ENCODE measurements at regions not wholly inside any gene's neighbourhood (a gene's known extent, or its start where the extent isn't known, plus 50 kb on each side); places are given as distances from the start of the nearest gene placed in this dataset.

GRCh38 chr12:91935296-91935695 is 210.3 kb downstream of the BTG1 start:
- H3K27me3 Mint-ChIP-seq (ENCODE audit: low read depth) = no peaks in the 10 kb centered on the region
- no peaks in the 10 kb centered on the region for H3K36me3 Mint-ChIP-seq (ENCODE audit: low read depth)
- no peak for DNase-seq (ENCODE audit: low spot score)
- no peak overlapping the region for H3K4me3 Mint-ChIP-seq (ENCODE audit: unreplicated experiment)
- H3K4me1 Mint-ChIP-seq (ENCODE audit: low read depth) = peaks cover 3% of the 10 kb centered on the region
- H3K9me3 Mint-ChIP-seq (ENCODE audit: low read depth) = no peaks in the 10 kb centered on the region
- no peak overlapping the region for H3K27ac Mint-ChIP-seq (ENCODE audit: unreplicated experiment)
- no peak for TF ChIP-seq CTCF (IDR thresholded peaks at IDR 0.05)

- TF ChIP-seq CTCF (IDR thresholded peaks at IDR 0.05) = no peak
- H3K9me3 Mint-ChIP-seq (ENCODE audit: low read depth) = no peaks in the 10 kb centered on the region
- H3K27me3 Mint-ChIP-seq (ENCODE audit: low read depth) = no peaks in the 10 kb centered on the region
- no peak overlapping the region for H3K4me3 Mint-ChIP-seq (ENCODE audit: unreplicated experiment)
- no peak for DNase-seq (ENCODE audit: low spot score)
- no peaks in the 10 kb centered on the region for H3K36me3 Mint-ChIP-seq (ENCODE audit: low read depth)
- no peak overlapping the region for H3K27ac Mint-ChIP-seq (ENCODE audit: unreplicated experiment)
- H3K4me1 Mint-ChIP-seq (ENCODE audit: low read depth) = peaks cover 9% of the 10 kb centered on the region
Observed at GRCh38 chr12:91931111-91931510, 214.5 kb downstream of the BTG1 start.

GRCh38 chr12:91928501-91928900 is 217.1 kb downstream of the BTG1 start:
- TF ChIP-seq CTCF (IDR thresholded peaks at IDR 0.05) = no peak
- DNase-seq (ENCODE audit: low spot score) = no peak
- peaks cover 9% of the 10 kb centered on the region for H3K4me1 Mint-ChIP-seq (ENCODE audit: low read depth)
- no peaks in the 10 kb centered on the region for H3K9me3 Mint-ChIP-seq (ENCODE audit: low read depth)
- H3K27me3 Mint-ChIP-seq (ENCODE audit: low read depth) = no peaks in the 10 kb centered on the region
- no peak overlapping the region for H3K27ac Mint-ChIP-seq (ENCODE audit: unreplicated experiment)
- no peaks in the 10 kb centered on the region for H3K36me3 Mint-ChIP-seq (ENCODE audit: low read depth)
- H3K4me3 Mint-ChIP-seq (ENCODE audit: unreplicated experiment) = no peak overlapping the region

GRCh38 chr12:91926848-91927247 is 218.8 kb downstream of the BTG1 start:
- no peak for DNase-seq (ENCODE audit: low spot score)
- Mint-ChIP-seq H3K27me3 (ENCODE audit: low read depth) (no peaks in the 10 kb centered on the region), H3K27ac (ENCODE audit: unreplicated experiment) (no peak overlapping the region), H3K36me3 (ENCODE audit: low read depth) (no peaks in the 10 kb centered on the region), H3K4me1 (ENCODE audit: low read depth) (peaks cover 9% of the 10 kb centered on the region), H3K4me3 (ENCODE audit: unreplicated experiment) (no peak overlapping the region), H3K9me3 (ENCODE audit: low read depth) (no peaks in the 10 kb centered on the region)
- TF ChIP-seq CTCF (IDR thresholded peaks at IDR 0.05) = no peak

GRCh38 chr12:91924827-91925226 is 220.8 kb downstream of the BTG1 start:
- Mint-ChIP-seq H3K9me3 (ENCODE audit: low read depth) (no peaks in the 10 kb centered on the region), H3K27me3 (ENCODE audit: low read depth) (no peaks in the 10 kb centered on the region), H3K36me3 (ENCODE audit: low read depth) (no peaks in the 10 kb centered on the region), H3K4me3 (ENCODE audit: unreplicated experiment) (no peak overlapping the region), H3K27ac (ENCODE audit: unreplicated experiment) (no peak overlapping the region), H3K4me1 (ENCODE audit: low read depth) (peaks cover 6% of the 10 kb centered on the region)
- DNase-seq (ENCODE audit: low spot score) = no peak
- TF ChIP-seq CTCF (IDR thresholded peaks at IDR 0.05) = no peak
